ENCODE measurements at regions not wholly inside any gene's neighbourhood (a gene's known extent, or its start where the extent isn't known, plus 50 kb on each side); places are given as distances from the start of the nearest gene placed in this dataset.

DNA sequence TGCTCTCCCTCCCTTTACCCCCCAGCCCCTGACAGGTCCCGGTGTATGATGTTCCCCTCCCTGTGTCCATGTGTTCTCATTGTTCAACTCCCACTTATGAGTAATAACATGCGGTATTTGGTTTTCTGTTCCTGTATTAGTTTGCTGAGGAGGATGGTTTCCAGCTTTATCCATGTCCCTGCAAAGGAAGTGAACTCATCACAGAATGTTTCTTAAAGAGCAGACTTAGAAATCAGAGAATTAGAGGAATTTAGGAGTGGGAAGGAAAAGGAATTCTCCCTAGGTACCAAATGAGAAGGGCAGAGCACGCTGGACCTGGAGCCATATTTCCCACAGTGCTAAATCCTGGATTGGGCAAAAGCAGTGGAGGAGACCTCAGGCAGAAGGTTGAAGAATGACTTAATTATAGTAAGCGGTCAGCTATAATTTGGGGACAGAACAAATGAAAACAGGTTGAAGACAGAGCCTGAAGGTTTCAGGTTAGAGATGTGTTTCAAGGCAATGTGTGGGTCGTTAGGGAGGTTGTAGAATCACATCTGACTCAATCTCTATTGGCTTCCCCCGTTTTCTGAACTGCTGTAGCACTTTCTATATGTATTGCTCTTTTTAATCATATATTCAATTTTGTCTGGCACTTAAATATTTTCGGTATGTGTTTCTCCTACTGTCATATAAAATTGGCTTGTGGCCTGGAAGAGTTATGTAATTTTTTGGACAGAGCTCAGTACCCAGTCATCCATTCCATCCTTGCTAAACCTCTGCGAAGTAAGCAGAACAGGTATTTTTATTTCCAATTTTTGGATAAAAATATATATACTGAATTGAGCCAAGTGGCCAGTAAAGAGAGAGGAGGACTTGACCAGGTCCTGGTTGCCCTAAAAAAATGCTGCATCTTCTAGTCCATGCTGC lies 210.5 kb upstream of the KLF6 start:
- no peak for DNase-seq (ENCODE audit: low read depth in 2 of 2)

DNA sequence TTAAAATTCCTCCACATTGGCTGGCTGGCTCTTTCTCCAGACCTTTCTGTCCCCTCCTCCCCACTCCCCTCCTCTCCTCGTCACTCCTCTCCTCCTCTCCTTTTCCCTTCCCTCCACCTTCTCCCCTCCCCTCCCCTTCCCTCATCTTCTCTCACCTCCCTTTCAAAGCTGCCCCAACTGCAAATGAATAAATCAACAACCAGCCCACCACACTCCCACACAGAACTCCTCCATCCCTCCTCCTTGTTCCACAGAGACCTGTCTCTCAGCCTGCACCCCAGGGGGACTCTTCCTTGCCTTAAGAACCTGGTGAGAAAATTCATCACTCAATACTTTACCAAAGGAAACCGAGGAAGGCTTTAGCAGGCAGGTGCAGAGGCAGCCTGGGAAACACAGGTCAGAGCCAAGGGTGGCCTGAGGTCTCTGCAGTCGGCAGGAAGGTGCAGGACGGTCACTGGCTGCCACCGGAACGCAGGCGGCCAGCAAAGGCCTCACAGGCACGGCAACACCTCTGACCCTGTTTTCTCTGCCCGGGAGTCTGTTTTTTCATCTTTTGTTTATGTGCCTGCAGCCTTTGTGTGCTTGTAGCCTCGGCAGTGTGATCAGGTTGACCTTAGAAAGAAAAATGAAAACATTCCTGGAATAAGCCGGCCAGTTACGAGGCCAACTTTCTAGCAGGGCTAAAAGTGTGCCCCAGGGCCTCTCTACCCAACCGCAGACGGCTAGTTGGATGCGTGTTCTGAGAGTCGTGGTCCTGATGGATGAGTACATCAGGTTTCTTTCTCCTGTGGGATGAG lies 207.6 kb upstream of the KLF6 start:
- no peak for DNase-seq (ENCODE audit: low read depth in 2 of 2)

DNA sequence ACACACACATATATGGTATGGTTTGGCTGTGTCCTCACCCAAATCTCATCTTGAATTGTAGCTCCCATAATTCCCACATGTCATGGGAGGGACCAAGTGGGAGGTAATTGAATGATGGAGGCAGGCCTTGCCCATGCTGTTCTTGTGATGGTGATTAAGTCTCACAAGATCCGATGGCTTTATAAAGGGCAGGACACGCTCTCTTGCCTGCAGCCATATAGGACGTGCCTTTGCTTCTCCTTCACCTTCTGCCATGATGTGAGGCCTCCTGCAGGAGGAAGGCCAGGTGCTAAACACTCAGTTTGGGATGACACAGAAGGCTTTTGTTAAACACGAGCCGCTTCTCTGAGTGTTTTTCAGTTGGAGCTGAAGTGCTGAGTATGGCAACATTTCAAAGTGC lies 205.3 kb upstream of the KLF6 start:
- DNase-seq (ENCODE audit: low read depth in 2 of 2): no peak

DNA sequence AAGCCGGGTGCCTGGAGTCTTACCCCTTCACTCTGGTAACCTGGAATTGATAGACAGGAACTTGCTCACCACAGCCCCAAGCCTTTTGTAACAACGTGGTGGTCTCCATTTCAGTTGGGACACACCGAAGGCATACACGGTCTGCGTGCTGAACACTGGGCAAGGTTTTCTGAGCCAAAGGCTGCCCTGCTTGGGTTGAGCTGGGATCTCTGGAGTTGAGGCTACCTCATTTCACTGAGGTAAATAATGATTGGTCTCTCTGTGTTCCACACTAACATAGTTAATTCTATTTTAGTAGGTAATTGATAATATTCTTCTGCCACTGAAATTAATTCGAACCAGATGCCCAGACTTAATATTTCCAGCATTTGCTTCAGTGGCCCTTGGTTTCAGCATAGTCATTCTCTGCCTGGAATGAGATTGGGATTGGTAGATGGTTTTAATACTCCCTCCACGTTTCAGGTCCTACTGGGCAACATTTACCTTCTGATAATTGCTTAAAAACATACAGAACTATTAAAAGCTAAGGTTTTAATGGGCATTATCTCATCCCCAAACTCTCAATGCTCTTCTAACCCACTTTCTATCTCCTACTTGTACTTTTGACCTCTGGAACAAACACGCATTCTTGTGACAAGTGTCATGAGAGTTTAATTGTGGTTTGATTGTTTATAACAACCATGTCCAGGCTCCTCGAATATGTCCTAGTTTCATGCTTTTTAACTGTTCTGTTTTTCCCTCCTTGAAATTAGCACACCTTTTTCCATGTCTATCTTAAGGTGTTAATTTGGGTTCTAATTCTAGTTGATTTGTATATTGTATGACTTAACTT lies 202.3 kb upstream of the KLF6 start:
- no peak for DNase-seq (ENCODE audit: low read depth in 2 of 2)

DNA sequence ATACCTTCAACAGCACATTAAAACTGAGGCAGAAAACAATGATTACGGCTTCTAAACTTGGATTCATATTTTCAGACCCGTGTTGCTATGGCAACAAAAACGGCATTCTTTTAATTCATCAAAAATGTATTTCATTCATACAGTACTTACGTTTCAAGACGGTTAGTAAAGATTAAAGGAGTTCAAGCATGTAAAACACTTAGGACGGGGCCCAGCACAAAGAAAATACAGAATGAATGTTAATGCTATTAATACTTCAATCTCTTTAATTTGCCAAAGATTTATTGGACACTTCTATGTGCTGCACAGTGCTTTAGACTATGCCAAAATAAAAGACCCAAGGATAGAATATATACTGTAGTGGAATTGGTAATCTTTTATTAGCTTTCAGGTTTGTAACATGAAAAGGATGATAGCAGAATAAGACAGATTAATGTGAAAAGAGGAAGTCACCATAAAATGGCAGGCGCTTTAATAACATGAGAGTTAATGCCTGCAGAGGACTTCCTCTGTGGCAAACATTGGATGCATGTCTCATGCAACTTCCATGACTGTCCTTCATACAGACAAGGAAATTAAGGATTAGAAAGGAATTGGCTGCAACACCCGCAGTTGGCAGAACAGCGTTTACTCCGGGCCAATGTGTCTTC lies 201.6 kb upstream of the KLF6 start:
- no peak for DNase-seq (ENCODE audit: low read depth in 2 of 2)

DNA sequence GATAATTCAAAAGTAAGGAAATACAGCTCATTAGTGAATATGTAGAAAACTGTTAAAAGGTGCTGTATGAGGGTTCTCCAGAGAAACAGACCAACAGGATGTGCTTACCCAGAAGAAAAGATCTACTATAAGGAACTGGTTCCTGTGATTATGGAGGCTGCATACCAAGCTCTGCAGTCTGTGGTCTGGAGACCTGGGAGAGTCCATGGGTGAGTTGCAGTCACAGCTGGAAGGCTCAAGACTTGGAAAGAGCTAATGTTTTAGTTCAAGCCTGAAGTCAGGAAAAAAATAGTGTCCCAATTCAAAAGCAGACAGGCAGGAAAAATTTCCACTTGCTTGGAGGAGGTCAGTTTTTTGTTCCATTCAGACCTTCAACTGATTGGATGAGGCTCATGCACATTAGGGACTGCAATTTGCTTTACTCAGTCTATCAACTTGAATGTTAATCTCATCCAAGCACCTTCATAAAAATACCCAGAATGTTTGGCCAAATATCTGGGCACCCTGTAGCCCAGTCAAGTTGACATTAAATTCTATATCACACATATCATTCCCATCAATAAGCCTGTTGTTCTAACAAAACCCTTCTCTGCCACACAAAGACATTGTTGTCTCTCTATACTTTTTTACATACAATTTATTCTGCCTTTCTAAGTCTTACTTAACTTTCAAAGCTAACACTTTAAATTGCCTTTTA lies 197.9 kb upstream of the KLF6 start:
- DNase-seq (ENCODE audit: low read depth in 2 of 2): no peak

DNA sequence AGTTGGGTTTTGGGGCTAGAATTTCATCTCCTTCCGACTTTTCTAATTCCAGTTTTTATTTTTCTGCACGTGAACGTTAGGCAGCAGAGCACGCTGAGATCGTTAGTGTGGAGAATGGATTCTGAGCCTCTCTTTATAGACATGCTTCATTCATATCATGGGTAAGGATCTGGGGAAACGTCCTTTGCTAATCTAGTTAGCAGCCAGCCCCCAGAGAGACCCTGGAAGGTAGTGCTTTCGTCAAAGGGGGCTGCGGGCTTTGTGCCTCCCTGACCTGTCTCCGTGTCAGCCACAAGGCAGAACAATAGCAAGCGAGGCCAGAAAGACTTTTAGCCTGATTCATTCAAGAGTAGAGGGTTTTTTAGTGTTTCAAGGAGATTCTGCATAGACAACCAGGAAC lies 196.3 kb upstream of the KLF6 start:
- DNase-seq (ENCODE audit: low read depth in 2 of 2): no peak

DNA sequence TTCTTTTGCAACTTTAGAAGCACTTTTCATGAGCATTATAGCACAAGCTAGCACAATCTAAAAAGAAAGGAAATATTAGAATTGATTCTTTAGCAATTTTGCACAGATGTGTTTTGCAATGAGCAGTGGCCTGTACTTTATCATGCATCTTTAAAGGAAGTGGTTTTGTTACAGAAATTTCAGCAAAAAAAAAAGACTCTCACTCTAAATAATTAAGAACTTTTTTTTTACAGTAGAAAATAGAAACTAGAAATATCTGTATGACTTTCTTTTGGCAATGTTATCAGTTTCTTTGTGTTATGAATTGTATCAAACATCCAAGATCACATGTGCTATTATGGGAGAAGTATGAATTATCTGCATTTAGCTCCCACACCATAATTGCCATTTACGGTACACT lies 195.7 kb upstream of the KLF6 start:
- no peak for DNase-seq (ENCODE audit: low read depth in 2 of 2)

DNA sequence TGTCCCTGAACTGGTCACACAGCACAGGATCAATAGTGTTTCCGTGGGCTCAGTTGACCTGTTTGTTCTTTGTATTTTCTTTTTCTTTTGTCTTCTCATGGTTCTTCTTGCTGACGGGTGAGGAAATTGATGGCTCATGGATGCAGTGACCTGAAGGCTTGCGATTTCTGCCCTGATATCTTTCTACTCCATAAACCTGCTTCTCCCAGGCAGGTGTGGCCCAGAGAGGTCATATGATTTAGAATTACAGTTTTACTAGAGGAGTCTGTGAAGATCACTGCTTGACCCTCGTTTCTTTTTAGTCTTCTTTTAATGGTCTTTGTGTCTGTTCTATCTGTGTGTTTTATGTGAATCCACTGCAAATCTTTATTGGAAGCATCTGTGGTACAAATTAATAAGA lies 195.1 kb upstream of the KLF6 start:
- no peak for DNase-seq (ENCODE audit: low read depth in 2 of 2)

DNA sequence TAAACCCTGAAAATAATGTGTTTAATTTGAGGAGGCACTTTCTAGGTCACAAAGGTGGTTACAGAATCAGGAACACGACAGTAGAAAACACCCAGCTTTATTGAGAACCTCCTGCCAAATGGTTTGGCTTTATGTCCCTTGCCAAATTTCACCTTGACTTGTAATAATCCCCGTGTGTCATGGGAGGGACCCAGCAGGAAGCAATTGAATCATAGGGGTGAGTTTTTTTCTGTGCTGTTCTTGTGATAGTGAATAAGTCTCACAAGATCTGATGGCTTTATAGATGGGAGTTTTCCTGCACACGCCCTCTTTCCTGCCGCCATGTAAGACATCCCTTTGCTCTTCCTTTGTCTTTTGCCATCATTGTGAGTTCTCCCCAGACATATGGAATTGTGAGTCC lies 193.8 kb upstream of the KLF6 start:
- no peak for DNase-seq (ENCODE audit: low read depth in 2 of 2)

DNA sequence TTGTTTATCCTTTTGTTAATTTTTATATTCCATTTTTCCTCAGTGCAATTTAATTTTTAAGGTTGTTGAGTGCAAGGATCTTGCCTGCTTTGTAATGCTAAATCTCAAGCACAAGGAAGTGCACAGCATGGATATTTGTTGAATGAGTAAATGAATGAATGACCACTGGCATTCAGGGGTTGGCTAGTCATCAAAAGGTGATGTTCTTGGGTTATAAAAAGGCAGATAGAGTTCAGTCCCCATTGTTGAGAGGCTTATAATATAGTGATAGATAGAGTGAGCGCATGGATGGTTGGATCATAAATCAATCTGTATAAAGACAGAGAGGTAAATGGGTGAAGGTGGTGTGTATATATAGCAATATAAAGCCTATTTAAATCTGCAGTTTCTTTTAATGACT lies 193.2 kb upstream of the KLF6 start:
- DNase-seq (ENCODE audit: low read depth in 2 of 2): no peak

DNA sequence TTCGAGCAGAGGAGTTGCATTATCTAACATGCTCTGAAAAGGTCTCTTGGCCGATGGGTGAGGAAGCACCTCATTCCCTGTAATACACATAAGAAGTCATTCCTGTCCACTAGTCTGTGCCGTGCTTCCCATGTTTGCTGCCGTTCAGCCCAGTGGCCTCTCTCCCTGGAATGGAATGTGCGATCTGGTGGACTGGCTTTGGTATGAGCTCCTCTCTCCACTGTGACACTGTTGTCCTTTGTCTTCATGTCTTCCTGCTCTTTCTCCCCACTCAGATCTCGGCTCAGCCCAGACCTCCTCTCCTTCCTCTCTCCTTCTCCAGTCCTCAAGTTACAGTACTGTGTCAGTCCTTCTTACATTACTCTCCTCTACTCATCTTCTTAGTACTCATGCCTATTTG lies 192.8 kb upstream of the KLF6 start:
- DNase-seq (ENCODE audit: low read depth in 2 of 2): no peak

DNA sequence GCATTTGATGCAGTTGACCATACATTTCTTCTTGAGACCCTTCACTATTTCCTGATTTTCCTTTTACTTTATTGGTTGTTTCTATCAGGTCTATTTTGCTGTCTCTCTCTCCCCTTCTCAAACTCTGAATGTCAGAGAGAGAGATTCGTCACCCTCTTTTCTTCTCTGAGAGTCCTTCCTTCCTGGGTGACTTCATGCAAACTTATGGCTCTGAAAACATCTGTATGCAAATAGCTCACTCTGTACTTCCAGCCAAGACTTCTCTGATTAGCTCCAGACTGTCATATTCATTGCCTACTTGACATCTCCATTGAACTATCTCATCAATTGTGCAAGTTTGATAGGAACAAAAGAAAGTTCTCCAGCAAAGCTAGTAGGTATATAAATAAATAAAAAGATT lies 191.7 kb upstream of the KLF6 start:
- no peak for DNase-seq (ENCODE audit: low read depth in 2 of 2)

DNA sequence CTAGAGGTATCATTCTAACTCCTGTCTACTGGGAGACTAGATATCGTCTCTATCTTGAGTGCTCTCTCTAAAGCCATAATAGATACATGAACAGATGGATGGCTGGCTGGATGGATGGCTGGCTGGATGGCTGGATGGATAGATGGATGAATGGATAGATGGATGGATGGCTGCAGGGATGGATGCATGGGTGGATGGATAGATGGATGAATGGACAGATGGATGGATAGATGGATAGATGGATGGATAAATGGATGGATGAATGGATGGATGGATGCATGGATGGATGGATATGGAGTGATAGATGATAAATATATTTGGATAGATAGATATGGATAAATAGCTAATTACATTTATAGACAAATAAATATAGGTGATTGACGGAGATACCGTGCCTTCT lies 191.2 kb upstream of the KLF6 start:
- no peak for DNase-seq (ENCODE audit: low read depth in 2 of 2)

DNA sequence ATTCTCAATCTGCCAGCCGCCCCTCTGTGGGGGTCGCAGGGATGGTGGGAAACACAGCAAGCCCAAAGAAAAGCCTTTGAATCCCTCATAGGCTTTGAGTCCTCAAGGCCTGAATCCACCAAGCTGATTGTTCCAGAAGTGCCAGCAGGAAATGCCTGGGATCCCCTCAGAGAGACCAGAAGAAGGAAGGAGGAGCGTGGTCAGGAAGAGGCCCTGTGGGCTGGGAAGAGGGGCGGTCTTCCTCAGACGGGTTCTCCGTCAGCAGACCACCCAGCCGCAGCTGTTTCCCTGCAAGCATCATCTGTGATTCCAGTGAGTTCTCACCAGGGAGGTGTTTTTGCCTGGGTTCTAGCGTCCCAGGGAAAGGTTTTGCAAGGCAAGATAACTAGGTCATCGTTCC lies 190.0 kb upstream of the KLF6 start:
- DNase-seq (ENCODE audit: low read depth in 2 of 2): no peak

DNA sequence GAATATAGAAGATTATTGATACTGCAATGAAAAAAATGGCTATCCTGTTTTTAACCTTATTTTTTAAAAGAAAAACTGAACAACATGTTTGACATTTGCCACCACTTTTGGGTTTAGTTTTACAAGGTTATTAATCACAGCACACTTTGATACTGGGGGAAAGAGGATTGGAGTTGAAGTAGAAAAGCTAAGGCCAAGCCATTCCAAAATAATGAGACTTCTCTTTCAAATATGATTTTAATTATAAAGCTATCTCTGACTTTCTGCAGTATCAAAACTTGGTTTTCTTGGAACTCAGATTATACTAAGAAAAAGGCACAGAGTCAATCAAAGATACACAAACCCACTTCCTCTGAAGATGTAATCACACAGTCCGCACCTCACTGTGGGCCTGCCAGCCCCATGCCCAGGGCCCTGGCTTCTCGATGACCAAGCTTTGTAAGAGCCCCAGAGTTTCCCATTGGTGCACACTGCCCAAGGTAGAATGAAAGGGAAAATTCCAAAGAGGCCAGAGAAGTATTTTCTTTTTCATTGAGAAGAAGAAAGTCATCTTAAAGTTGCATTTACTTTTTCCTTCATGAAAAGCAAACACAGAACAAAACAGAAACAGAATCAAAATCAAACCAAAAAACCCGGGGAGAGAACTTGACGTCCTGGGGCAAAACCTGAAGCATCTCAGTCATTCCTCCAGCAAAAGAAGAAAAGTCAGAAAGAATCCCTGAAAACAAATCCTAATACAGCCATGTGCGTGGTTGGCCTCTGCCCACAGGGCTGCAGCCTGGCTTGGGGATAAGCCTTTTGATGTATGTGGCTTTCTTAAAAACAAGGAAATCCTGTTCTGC lies 187.7 kb upstream of the KLF6 start:
- no peak for DNase-seq (ENCODE audit: low read depth in 2 of 2)

DNA sequence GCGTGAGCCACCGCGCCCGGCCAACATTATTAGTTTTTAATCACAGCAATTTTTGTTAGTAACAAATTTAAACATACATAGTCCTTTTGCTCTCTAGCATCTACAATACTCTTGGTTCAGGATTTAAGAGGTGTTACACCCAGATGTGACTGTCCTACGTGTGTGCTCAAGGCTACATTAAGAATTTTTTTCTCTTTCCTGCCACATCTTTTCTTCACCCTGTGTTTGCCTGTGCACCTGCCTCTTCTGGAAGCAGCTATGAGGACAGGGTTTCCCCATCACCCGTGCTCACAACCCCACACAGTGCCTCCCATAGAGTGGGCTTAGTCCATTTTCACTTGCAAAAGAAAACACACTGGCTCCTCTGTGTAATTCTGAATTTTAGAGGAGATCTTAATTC lies 186.7 kb upstream of the KLF6 start:
- no peak for DNase-seq (ENCODE audit: low read depth in 2 of 2)

DNA sequence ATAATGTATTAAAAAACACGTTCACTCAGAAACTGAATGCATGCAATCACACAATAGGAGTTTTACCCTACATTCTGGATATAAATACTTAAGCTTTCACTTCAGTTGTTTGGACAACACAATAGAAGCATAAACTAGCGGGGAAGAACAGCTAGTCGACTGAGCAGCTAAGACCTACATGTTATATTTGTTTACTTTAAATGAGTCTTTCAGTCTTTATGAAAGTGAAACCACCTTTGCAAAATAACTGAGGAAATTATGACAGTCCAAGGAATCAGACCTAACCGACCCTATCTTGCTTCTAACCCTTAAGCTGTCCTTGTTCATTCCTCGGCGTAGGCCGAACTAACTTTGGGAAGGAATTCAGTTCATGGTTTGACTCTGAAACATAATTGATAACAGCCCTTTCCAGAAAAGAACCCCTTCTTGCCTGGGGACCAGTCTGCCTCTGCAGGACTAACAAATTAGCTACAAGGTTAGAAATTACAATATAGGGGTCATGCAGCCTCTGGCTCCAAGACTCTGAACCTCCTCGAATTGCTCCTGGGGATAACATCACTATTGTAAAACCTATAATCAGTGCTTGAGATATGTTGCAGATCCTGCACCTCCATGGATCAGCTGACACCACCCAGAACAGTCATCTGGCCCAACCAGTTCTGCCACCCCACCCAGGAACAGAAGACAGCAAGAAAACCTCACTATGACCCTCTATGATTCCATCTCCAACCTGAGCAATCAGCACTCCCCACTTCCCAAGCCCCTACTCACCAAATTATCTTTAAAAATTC lies 185.1 kb upstream of the KLF6 start:
- DNase-seq (ENCODE audit: low read depth in 2 of 2): no peak

DNA sequence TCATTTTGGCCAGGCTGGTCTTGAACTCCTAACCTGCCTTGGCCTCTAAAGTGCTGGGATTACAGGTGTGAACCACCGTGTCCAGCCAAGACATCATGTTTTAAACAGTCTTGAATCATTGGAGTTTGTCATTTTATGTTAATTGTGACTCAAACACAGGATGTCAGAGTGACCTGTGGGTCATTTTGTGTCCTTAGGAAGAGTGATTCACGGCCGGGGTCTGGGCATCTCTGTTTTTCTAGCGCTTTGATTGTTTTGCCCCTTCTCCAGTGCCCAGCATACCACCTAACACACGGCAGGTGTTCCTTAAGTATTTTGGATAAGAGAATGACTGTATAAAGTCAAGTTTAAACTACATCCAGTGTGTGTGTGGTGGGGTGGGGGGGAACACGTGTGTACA lies 183.7 kb upstream of the KLF6 start:
- DNase-seq (ENCODE audit: low read depth in 2 of 2): no peak

Measured in activated CD8-positive, alpha-beta memory T cell treated with anti-CD3 and anti-CD28 coated beads for 4 hours (primary cell).